HEK293T (cell line): ENCODE measurements at regions not wholly inside any gene's neighbourhood (a gene's known extent, or its start where the extent isn't known, plus 50 kb on each side); places are given as distances from the start of the nearest gene placed in this dataset.

ENCODE experiments used
- CTCF ChIA-PET: fragments of 350-600 bp; formaldehyde crosslinking; extraction: SDS; loops from one replicate; lab custom pipeline; 2021; ENCODE audit warnings: antibody characterized with exemption, inconsistent platforms; lab: Yijun Ruan, JAX
- POLR2A ChIA-PET: fragments of 350-600 bp; formaldehyde crosslinking; extraction: SDS; loops from one replicate; lab custom pipeline; 2020; ENCODE audit warnings: antibody characterized with exemption, inconsistent platforms; lab: Yijun Ruan, JAX
- DNase-seq: peaks from one replicate; pipeline ENCODE4 v3.0.0; 2012; ENCODE audit warnings: mixed read lengths; ENCODE audit errors: extremely low spot score
- ARNT ChIP-seq: fragments of 450-650 bp; IDR thresholded peaks from 2 replicates; pipeline ENCODE4 v1.6.1; 2017; ENCODE audit warnings: mild to moderate bottlenecking
- BHLHE40 ChIP-seq: fragments of 450-650 bp; IDR thresholded peaks from 2 replicates; pipeline ENCODE4 v1.6.1; 2016; ENCODE audit warnings: mild to moderate bottlenecking, moderate library complexity, borderline replicate concordance
- CTBP1 ChIP-seq: fragments of 450-650 bp; IDR thresholded peaks from 2 replicates; pipeline ENCODE4 v1.6.1; 2016; ENCODE audit warnings: borderline replicate concordance
- ELF4 ChIP-seq: fragments of 450-650 bp; IDR thresholded peaks from 2 replicates; pipeline ENCODE4 v1.6.1; 2017; ENCODE audit warnings: antibody characterized with exemption
- FOXA1 ChIP-seq: fragments of 450-650 bp; IDR thresholded peaks from 2 replicates; pipeline ENCODE4 v1.6.1; 2016; ENCODE audit warnings: mild to moderate bottlenecking
- FOXK2 ChIP-seq: fragments of 450-650 bp; IDR thresholded peaks from 2 replicates; pipeline ENCODE4 v1.6.1; 2016; ENCODE audit warnings: mild to moderate bottlenecking
- FOXM1 ChIP-seq: fragments of 450-650 bp; IDR thresholded peaks from 2 replicates; pipeline ENCODE4 v1.6.1; 2017; ENCODE audit warnings: mild to moderate bottlenecking, borderline replicate concordance
- HDGF ChIP-seq: fragments of 450-650 bp; IDR thresholded peaks from 2 replicates; pipeline ENCODE4 v1.6.1; 2017; ENCODE audit warnings: antibody characterized with exemption, borderline replicate concordance
- L3MBTL2 ChIP-seq: fragments of 450-650 bp; conservative IDR thresholded peaks from 2 replicates; pipeline ENCODE4 v1.6.1; 2016; ENCODE audit warnings: mild to moderate bottlenecking
- LEF1 ChIP-seq: fragments of 450-650 bp; IDR thresholded peaks from 2 replicates; pipeline ENCODE4 v1.6.1; 2017; ENCODE audit warnings: mild to moderate bottlenecking, borderline replicate concordance
- NFRKB ChIP-seq: fragments of 450-650 bp; IDR thresholded peaks from 2 replicates; pipeline ENCODE4 v1.6.1; 2016; ENCODE audit warnings: mild to moderate bottlenecking, moderate library complexity
- PKNOX1 ChIP-seq: fragments of 450-650 bp; IDR thresholded peaks from 2 replicates; pipeline ENCODE4 v1.6.1; 2016
- SP1 ChIP-seq: fragments of 450-650 bp; IDR thresholded peaks from 2 replicates; pipeline ENCODE4 v1.6.1; 2017
- SUZ12 ChIP-seq: fragments of 450-650 bp; IDR thresholded peaks from 2 replicates; pipeline ENCODE4 v1.6.1; 2016; ENCODE audit warnings: mild to moderate bottlenecking
- TARDBP ChIP-seq: fragments of 450-650 bp; IDR thresholded peaks from 2 replicates; pipeline ENCODE4 v1.6.1; 2016
- ZNF384 ChIP-seq: fragments of 450-650 bp; IDR thresholded peaks from 2 replicates; pipeline ENCODE4 v1.6.1; 2016

GRCh38 chr7:138258197-138258559, 181.9 kb downstream of the AKR1D1 start:
- TF ChIP-seq FOXA1 (no peak), ELF4 (no peak), SUZ12 (no peak), LEF1 (no peak), PKNOX1 (no peak), L3MBTL2 (no peak), NFRKB (no peak), TARDBP (no peak), CTBP1 (no peak), FOXM1 (no peak), FOXK2 (no peak), SP1 (no peak), BHLHE40 (no peak), HDGF (no peak), ZNF384 (no peak), ARNT (no peak)
- ChIA-PET CTCF (no interaction called here), POLR2A (no interaction called here)
- no peak for DNase-seq

- CTCF ChIA-PET: interaction anchor here (0.6 kb wide), 1 partner anchor 9 kb away, joined by 6 read pairs; no protein-coding TSS in a partner anchor
- no peak for DNase-seq
- TF ChIP-seq FOXA1: no peak
- no peak for TF ChIP-seq ZNF384
- TF ChIP-seq HDGF: no peak
- no peak for TF ChIP-seq FOXM1
- no peak for TF ChIP-seq SUZ12
- TF ChIP-seq FOXK2: no peak
- no peak for TF ChIP-seq CTBP1
- TF ChIP-seq NFRKB: no peak
- TF ChIP-seq PKNOX1: no peak
- TF ChIP-seq LEF1: no peak
- no peak for TF ChIP-seq TARDBP
- no peak for TF ChIP-seq ELF4
- no peak for TF ChIP-seq L3MBTL2
- TF ChIP-seq BHLHE40: no peak
- no peak for TF ChIP-seq SP1
- TF ChIP-seq ARNT: no peak
- POLR2A ChIA-PET: no interaction called here
Observed at GRCh38 chr7:138259675-138260074, 183.4 kb downstream of the AKR1D1 start.

- TF ChIP-seq ARNT: no peak
- no peak for TF ChIP-seq FOXA1
- TF ChIP-seq NFRKB: no peak
- no peak for TF ChIP-seq BHLHE40
- TF ChIP-seq L3MBTL2: no peak
- TF ChIP-seq FOXM1: no peak
- CTCF ChIA-PET: no interaction called here
Observed at GRCh38 chr7:138267934-138268333, 191.7 kb downstream of the AKR1D1 start.

GRCh38 chr7:138276891-138277290, 183.2 kb upstream of the TRIM24 start:
- TF ChIP-seq CTBP1 (no peak), ZNF384 (no peak), BHLHE40 (no peak), FOXK2 (no peak), PKNOX1 (no peak), ARNT (no peak), SP1 (no peak), LEF1 (no peak), SUZ12 (no peak), FOXM1 (no peak), ELF4 (no peak), NFRKB (no peak)
- POLR2A ChIA-PET: no interaction called here
- no peak for DNase-seq

More at GRCh38 chr7:138267934-138268333, 191.7 kb downstream of the AKR1D1 start:
- DNase-seq: no peak
- POLR2A ChIA-PET: no interaction called here

GRCh38 chr7:138278601-138279000, 181.5 kb upstream of the TRIM24 start:
- ChIA-PET POLR2A (no interaction called here), CTCF (no interaction called here)
- no peak for TF ChIP-seq TARDBP
- TF ChIP-seq FOXA1: no peak
- TF ChIP-seq FOXM1: no peak
- no peak for TF ChIP-seq NFRKB
- TF ChIP-seq SUZ12: no peak
- TF ChIP-seq SP1: no peak
- DNase-seq: no peak

More at GRCh38 chr7:138276891-138277290, 183.2 kb upstream of the TRIM24 start:
- CTCF ChIA-PET: no interaction called here

GRCh38 chr7:138282997-138283396, 177.1 kb upstream of the TRIM24 start:
- ChIA-PET POLR2A (no interaction called here), CTCF (no interaction called here)
- no peak for TF ChIP-seq FOXK2
- no peak for TF ChIP-seq TARDBP
- TF ChIP-seq ZNF384: no peak
- no peak for TF ChIP-seq L3MBTL2
- TF ChIP-seq SUZ12: no peak
- no peak for TF ChIP-seq NFRKB
- no peak for TF ChIP-seq SP1
- no peak for TF ChIP-seq BHLHE40
- no peak for TF ChIP-seq HDGF
- no peak for TF ChIP-seq FOXM1
- no peak for TF ChIP-seq ELF4
- TF ChIP-seq ARNT: no peak
- TF ChIP-seq LEF1: no peak
- no peak for TF ChIP-seq CTBP1
- no peak for TF ChIP-seq FOXA1
- no peak for TF ChIP-seq PKNOX1
- no peak for DNase-seq
